ENCODE measurements at regions not wholly inside any gene's neighbourhood (a gene's known extent, or its start where the extent isn't known, plus 50 kb on each side); places are given as distances from the start of the nearest gene placed in this dataset.

DNA sequence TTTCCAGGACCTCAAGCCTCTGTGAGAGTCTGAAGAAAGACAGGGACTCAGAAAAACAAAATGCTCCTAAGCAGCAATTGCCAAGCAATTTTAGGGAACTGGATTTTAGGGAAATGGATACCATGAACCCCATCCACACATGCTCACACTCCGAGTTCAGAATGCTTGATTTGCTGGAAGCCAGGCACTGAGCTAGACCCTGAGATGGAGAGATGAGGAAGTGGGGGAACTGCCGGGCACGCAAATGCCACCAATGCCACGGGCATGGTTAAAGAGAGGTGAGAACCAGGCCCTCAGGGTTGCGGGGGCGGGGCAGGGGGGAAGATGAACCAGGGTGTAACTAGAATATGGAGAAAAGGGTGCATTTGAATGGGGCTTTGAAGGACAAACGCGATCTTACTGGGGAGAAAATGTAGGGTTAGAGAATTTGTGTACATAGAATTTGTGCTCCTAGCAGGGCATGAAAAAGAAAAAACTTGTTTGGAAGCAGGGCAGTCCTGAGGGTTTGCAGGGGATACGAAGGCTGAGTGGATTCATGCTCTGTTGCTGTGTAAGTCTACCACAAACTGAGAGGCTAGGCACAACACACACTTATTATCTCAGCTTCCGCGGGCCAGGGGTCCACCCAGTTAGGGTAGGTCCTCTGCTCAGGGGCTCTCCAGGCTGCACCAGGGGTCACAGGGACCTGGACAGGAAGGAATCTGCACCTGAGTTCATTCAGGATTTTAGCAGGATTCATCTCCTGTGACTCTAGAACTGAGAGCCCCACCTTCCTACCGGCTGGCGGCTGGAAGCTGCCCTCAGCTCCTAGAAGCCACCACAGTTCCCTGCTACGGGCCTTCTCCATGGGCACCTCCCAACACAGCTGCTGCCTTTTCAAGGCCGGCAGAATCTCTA, 108.0 kb downstream of the SNX5 start (continued):
- TF ChIP-seq ZZZ3 (CRISPR knock-in tag; IDR thresholded peaks at IDR 0.05; ENCODE audit: borderline replicate concordance), result no peak
- TF ChIP-seq, protein P1, sequence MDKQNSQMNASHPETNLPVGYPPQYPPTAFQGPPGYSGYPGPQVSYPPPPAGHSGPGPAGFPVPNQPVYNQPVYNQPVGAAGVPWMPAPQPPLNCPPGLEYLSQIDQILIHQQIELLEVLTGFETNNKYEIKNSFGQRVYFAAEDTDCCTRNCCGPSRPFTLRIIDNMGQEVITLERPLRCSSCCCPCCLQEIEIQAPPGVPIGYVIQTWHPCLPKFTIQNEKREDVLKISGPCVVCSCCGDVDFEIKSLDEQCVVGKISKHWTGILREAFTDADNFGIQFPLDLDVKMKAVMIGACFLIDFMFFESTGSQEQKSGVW (CRISPR knock-in tag; IDR thresholded peaks at IDR 0.05; ENCODE audit: borderline replicate concordance), result no peak
- TF ChIP-seq ZNF619 (CRISPR knock-in tag; IDR thresholded peaks at IDR 0.05), result no peak
- TF ChIP-seq HDAC2 (CRISPR knock-in tag; IDR thresholded peaks at IDR 0.05), result 0 out of 2 replicates have a peak, but pooled peaks have one; percentile 16
- TF ChIP-seq ZC3H4 (CRISPR knock-in tag; IDR thresholded peaks at IDR 0.05; ENCODE audit: borderline replicate concordance), result peak; percentile 20; the same call in 1 of the 2 replicates
- 0 out of 2 replicates have a peak, but pooled peaks have one; percentile 16 for TF ChIP-seq TBX2 (CRISPR knock-in tag; IDR thresholded peaks at IDR 0.05; ENCODE audit: borderline replicate concordance)
- TF ChIP-seq, protein P2, sequence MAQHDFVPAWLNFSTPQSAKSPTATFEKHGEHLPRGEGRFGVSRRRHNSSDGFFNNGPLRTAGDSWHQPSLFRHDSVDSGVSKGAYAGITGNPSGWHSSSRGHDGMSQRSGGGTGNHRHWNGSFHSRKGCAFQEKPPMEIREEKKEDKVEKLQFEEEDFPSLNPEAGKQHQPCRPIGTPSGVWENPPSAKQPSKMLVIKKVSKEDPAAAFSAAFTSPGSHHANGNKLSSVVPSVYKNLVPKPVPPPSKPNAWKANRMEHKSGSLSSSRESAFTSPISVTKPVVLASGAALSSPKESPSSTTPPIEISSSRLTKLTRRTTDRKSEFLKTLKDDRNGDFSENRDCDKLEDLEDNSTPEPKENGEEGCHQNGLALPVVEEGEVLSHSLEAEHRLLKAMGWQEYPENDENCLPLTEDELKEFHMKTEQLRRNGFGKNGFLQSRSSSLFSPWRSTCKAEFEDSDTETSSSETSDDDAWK (CRISPR knock-in tag; IDR thresholded peaks at IDR 0.05), result no peak
- no peak for TF ChIP-seq STAT5B (CRISPR knock-in tag; IDR thresholded peaks at IDR 0.05)
- no peak for TF ChIP-seq EHMT2 (IDR thresholded peaks at IDR 0.05; ENCODE audit: borderline replicate concordance, low read depth, low read length)
- TF ChIP-seq ZNF382 (CRISPR knock-in tag; IDR thresholded peaks at IDR 0.05; ENCODE audit: borderline replicate concordance), result no peak
- TF ChIP-seq ZBTB2 (CRISPR knock-in tag; IDR thresholded peaks at IDR 0.05; ENCODE audit: low read depth), result no peak
- TF ChIP-seq, protein P3, sequence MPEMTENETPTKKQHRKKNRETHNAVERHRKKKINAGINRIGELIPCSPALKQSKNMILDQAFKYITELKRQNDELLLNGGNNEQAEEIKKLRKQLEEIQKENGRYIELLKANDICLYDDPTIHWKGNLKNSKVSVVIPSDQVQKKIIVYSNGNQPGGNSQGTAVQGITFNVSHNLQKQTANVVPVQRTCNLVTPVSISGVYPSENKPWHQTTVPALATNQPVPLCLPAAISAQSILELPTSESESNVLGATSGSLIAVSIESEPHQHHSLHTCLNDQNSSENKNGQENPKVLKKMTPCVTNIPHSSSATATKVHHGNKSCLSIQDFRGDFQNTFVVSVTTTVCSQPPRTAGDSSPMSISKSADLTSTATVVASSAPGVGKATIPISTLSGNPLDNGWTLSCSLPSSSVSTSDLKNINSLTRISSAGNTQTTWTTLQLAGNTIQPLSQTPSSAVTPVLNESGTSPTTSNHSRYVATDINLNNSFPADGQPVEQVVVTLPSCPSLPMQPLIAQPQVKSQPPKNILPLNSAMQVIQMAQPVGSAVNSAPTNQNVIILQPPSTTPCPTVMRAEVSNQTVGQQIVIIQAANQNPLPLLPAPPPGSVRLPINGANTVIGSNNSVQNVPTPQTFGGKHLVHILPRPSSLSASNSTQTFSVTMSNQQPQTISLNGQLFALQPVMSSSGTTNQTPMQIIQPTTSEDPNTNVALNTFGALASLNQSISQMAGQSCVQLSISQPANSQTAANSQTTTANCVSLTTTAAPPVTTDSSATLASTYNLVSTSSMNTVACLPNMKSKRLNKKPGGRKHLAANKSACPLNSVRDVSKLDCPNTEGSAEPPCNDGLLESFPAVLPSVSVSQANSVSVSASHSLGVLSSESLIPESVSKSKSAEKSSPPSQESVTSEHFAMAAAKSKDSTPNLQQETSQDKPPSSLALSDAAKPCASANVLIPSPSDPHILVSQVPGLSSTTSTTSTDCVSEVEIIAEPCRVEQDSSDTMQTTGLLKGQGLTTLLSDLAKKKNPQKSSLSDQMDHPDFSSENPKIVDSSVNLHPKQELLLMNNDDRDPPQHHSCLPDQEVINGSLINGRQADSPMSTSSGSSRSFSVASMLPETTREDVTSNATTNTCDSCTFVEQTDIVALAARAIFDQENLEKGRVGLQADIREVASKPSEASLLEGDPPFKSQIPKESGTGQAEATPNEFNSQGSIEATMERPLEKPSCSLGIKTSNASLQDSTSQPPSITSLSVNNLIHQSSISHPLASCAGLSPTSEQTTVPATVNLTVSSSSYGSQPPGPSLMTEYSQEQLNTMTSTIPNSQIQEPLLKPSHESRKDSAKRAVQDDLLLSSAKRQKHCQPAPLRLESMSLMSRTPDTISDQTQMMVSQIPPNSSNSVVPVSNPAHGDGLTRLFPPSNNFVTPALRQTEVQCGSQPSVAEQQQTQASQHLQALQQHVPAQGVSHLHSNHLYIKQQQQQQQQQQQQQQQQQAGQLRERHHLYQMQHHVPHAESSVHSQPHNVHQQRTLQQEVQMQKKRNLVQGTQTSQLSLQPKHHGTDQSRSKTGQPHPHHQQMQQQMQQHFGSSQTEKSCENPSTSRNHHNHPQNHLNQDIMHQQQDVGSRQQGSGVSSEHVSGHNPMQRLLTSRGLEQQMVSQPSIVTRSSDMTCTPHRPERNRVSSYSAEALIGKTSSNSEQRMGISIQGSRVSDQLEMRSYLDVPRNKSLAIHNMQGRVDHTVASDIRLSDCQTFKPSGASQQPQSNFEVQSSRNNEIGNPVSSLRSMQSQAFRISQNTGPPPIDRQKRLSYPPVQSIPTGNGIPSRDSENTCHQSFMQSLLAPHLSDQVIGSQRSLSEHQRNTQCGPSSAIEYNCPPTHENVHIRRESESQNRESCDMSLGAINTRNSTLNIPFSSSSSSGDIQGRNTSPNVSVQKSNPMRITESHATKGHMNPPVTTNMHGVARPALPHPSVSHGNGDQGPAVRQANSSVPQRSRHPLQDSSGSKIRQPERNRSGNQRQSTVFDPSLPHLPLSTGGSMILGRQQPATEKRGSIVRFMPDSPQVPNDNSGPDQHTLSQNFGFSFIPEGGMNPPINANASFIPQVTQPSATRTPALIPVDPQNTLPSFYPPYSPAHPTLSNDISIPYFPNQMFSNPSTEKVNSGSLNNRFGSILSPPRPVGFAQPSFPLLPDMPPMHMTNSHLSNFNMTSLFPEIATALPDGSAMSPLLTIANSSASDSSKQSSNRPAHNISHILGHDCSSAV (CRISPR knock-in tag; IDR thresholded peaks at IDR 0.05; ENCODE audit: borderline replicate concordance), result no peak
- TF ChIP-seq MYC (CRISPR knock-in tag; IDR thresholded peaks at IDR 0.05; ENCODE audit: borderline replicate concordance), result no peak
- peak; percentile 38; the same call in 1 of the 2 replicates for TF ChIP-seq ETV5 (CRISPR knock-in tag; IDR thresholded peaks at IDR 0.05; ENCODE audit: borderline replicate concordance)
- TF ChIP-seq ZNF354B (CRISPR knock-in tag; IDR thresholded peaks at IDR 0.05), result peak; percentile 95; the same call in 1 of the 2 replicates
- TF ChIP-seq ZNF556 (CRISPR knock-in tag; IDR thresholded peaks at IDR 0.05; ENCODE audit: borderline replicate concordance), result no peak
- TF ChIP-seq ZNF143 (CRISPR knock-in tag; IDR thresholded peaks at IDR 0.05), result 0 out of 2 replicates have a peak, but pooled peaks have one; percentile 10

Data from HepG2 (cell line).